HG02938 (cell line): ENCODE measurements at regions not wholly inside any gene's neighbourhood (a gene's known extent, or its start where the extent isn't known, plus 50 kb on each side); places are given as distances from the start of the nearest gene placed in this dataset.

Experiments
- ATAC-seq: cut with Tn5 transposase; IDR thresholded peaks from one replicate; pipeline ENCODE4 v1.9.1; 2021; ENCODE audit warnings: mild to moderate bottlenecking, moderate library complexity; ENCODE audit not compliant: unreplicated experiment

- no peak for ATAC-seq
Measured at GRCh38 chr3:182185313-182185712, 473.6 kb downstream of the SOX2 start.

- no peak for ATAC-seq
Measured at GRCh38 chr3:182190056-182190455, 478.3 kb downstream of the SOX2 start.

- ATAC-seq: no peak
Measured at GRCh38 chr3:182198345-182198744, 486.6 kb downstream of the SOX2 start.

GRCh38 chr3:182201456-182202168, 489.9 kb downstream of the SOX2 start:
- no peak for ATAC-seq

GRCh38 chr3:182212479-182213076, 500.9 kb downstream of the SOX2 start:
- no peak for ATAC-seq

- no peak for ATAC-seq
Measured at GRCh38 chr3:182214416-182214815, 502.7 kb downstream of the SOX2 start.

GRCh38 chr3:182215881-182216280, 504.2 kb downstream of the SOX2 start:
- no peak for ATAC-seq

GRCh38 chr3:182216311-182216970, 504.7 kb downstream of the SOX2 start:
- ATAC-seq: no peak

GRCh38 chr3:182220013-182220412, 508.3 kb downstream of the SOX2 start:
- ATAC-seq: no peak

GRCh38 chr3:182220471-182220870, 508.7 kb downstream of the SOX2 start:
- no peak for ATAC-seq

- ATAC-seq: no peak
Measured at GRCh38 chr3:182226995-182227394, 515.3 kb downstream of the SOX2 start.

GRCh38 chr3:182233405-182233804, 521.7 kb downstream of the SOX2 start:
- ATAC-seq: no peak

GRCh38 chr3:182233957-182234356, 522.2 kb downstream of the SOX2 start:
- ATAC-seq: no peak

- no peak for ATAC-seq
Measured at GRCh38 chr3:182234881-182235280, 523.2 kb downstream of the SOX2 start.

GRCh38 chr3:182235504-182235903, 523.8 kb downstream of the SOX2 start:
- ATAC-seq: no peak

GRCh38 chr3:182238126-182238525, 526.4 kb downstream of the SOX2 start:
- no peak for ATAC-seq

- ATAC-seq: no peak
Measured at GRCh38 chr3:182239316-182239715, 527.6 kb downstream of the SOX2 start.

- no peak for ATAC-seq
Measured at GRCh38 chr3:182240474-182240873, 528.7 kb downstream of the SOX2 start.

- no peak for ATAC-seq
Measured at GRCh38 chr3:182241196-182241765, 529.6 kb downstream of the SOX2 start.

GRCh38 chr3:182241766-182242488, 530.2 kb downstream of the SOX2 start:
- no peak for ATAC-seq

- no peak for ATAC-seq
Measured at GRCh38 chr3:182242489-182242942, 530.8 kb downstream of the SOX2 start.
